Skeletal muscle cell (primary cell): ENCODE measurements at regions not wholly inside any gene's neighbourhood (a gene's known extent, or its start where the extent isn't known, plus 50 kb on each side); places are given as distances from the start of the nearest gene placed in this dataset.
"Not testable (repeated sequence)": the region's sequence is repeated elsewhere in the genome, so short reads cannot be mapped to it uniquely, and the experiment has no call there.

Source experiments
- DNase-seq: peaks from one replicate; pipeline ENCODE4 v3.0.0-alpha.2; 2010; ENCODE audit warnings: low read depth
- H3K4me3 ChIP-seq: 2 replicates; pipeline ENCODE4 v1.5.1; 2011; ENCODE audit warnings: low read depth, mild to moderate bottlenecking, control low read depth, low read length, moderate library complexity

GRCh38 chr10:78450807-78451485 is 417.3 kb downstream of the RPS24 start:
- no peak for DNase-seq
- no peak overlapping the region for H3K4me3 ChIP-seq

- no peak for DNase-seq
- H3K4me3 ChIP-seq: no peak overlapping the region
Observed at GRCh38 chr10:78451592-78451991, 417.9 kb downstream of the RPS24 start.

- no peak overlapping the region for H3K4me3 ChIP-seq
- DNase-seq: no peak
Observed at GRCh38 chr10:78454123-78454645, 420.5 kb downstream of the RPS24 start.

- no peak overlapping the region for H3K4me3 ChIP-seq
- no peak for DNase-seq
Observed at GRCh38 chr10:78455236-78455635, 421.6 kb downstream of the RPS24 start.

GRCh38 chr10:78455811-78456210 is 422.1 kb downstream of the RPS24 start:
- no peak overlapping the region for H3K4me3 ChIP-seq
- DNase-seq: no peak

GRCh38 chr10:78456649-78457400 is 423.2 kb downstream of the RPS24 start:
- DNase-seq: no peak
- H3K4me3 ChIP-seq: no peak overlapping the region

- no peak overlapping the region for H3K4me3 ChIP-seq
- peak; percentile 32 for DNase-seq
Observed at GRCh38 chr10:78457804-78458482, 424.3 kb downstream of the RPS24 start.

- peak; percentile 36 for DNase-seq
- H3K4me3 ChIP-seq: no peak overlapping the region
Observed at GRCh38 chr10:78458983-78459638, 425.4 kb downstream of the RPS24 start.

GRCh38 chr10:78459639-78460037 is 426.0 kb downstream of the RPS24 start:
- no peak for DNase-seq
- no peak overlapping the region for H3K4me3 ChIP-seq

GRCh38 chr10:78460204-78460603 is 426.5 kb downstream of the RPS24 start:
- no peak for DNase-seq
- H3K4me3 ChIP-seq: no peak overlapping the region

- DNase-seq: no peak
- no peak overlapping the region for H3K4me3 ChIP-seq
Observed at GRCh38 chr10:78461333-78461732, 427.7 kb downstream of the RPS24 start.

GRCh38 chr10:78462176-78462575 is 428.5 kb downstream of the RPS24 start:
- H3K4me3 ChIP-seq: no peak overlapping the region

GRCh38 chr10:78462726-78463228 is 429.1 kb downstream of the RPS24 start:
- no peak for DNase-seq
- no peak overlapping the region for H3K4me3 ChIP-seq

More at GRCh38 chr10:78462176-78462575, 428.5 kb downstream of the RPS24 start:
- DNase-seq: no peak

GRCh38 chr10:78464118-78464855 is 430.6 kb downstream of the RPS24 start:
- DNase-seq: no peak
- H3K4me3 ChIP-seq: no peak overlapping the region

GRCh38 chr10:78464856-78465267 is 431.2 kb downstream of the RPS24 start:
- no peak overlapping the region for H3K4me3 ChIP-seq
- DNase-seq: no peak

GRCh38 chr10:78465431-78465830 is 431.8 kb downstream of the RPS24 start:
- no peak overlapping the region for H3K4me3 ChIP-seq
- DNase-seq: no peak

GRCh38 chr10:78467496-78468106 is 433.9 kb downstream of the RPS24 start:
- no peak overlapping the region for H3K4me3 ChIP-seq
- no peak for DNase-seq

- H3K4me3 ChIP-seq, DNase-seq: not testable (repeated sequence)
Observed at GRCh38 chr10:78468731-78469130, 435.1 kb downstream of the RPS24 start.
